ENCODE measurements at regions not wholly inside any gene's neighbourhood (a gene's known extent, or its start where the extent isn't known, plus 50 kb on each side); places are given as distances from the start of the nearest gene placed in this dataset.

- no peak for TF ChIP-seq CTCF (IDR thresholded peaks at IDR 0.05; ENCODE audit: low read length)
- TF ChIP-seq EZH2 (IDR thresholded peaks at IDR 0.05; ENCODE audit: borderline replicate concordance, low read length): no peak
These were observed 111.1 kb downstream of the GRIN2B start for GRCh38 chr12:13870255-13870654.

Data from OCI-LY1 (cell line).